T47D (cell line): ENCODE measurements at regions not wholly inside any gene's neighbourhood (a gene's known extent, or its start where the extent isn't known, plus 50 kb on each side); places are given as distances from the start of the nearest gene placed in this dataset.

Experiments
- DNase-seq, 2 experiments: peaks; one replicate each; pipeline versions ENCODE4 v3.0.0 to v3.0.0-alpha.2; 2011 to 2012; ENCODE audit warnings: low read depth in 1 of 2, low spot score in 1 of 2
- JUND ChIP-seq: IDR thresholded peaks from 2 replicates; pipeline ENCODE4 v1.6.1; 2012; ENCODE audit warnings: low read depth
- in situ Hi-C: cut with HindIII; loops from 2 replicates; pipeline ENCODE4 v1.10.0; 2016; ENCODE audit warnings: low sequenced_read_pairs, low pct_unique_long_range_greater_than_20kb

GRCh38 chr4:116500225-116500624, 585.2 kb downstream of the TRAM1L1 start:
- in situ Hi-C loops, result no loop called here
- TF ChIP-seq JUND, result no peak
- DNase-seq, result no peak

- DNase-seq, result no peak
- in situ Hi-C loops, result no loop called here
- no peak for TF ChIP-seq JUND
Measured at GRCh38 chr4:116489739-116490138, 595.6 kb downstream of the TRAM1L1 start.

GRCh38 chr4:116486401-116486800, 599.0 kb downstream of the TRAM1L1 start:
- in situ Hi-C loops, result no loop called here
- no peak for TF ChIP-seq JUND
- DNase-seq, result no peak

- no peak for TF ChIP-seq JUND
- DNase-seq, result no peak
- in situ Hi-C loops, result no loop called here
Measured at GRCh38 chr4:116480546-116480945, 604.8 kb downstream of the TRAM1L1 start.

GRCh38 chr4:116478343-116478742, 607.0 kb downstream of the TRAM1L1 start:
- TF ChIP-seq JUND, result no peak
- DNase-seq, result no peak
- in situ Hi-C loops, result no loop called here

- in situ Hi-C loops, result no loop called here
- no peak for TF ChIP-seq JUND
- DNase-seq, result no peak
Measured at GRCh38 chr4:116469582-116469981, 615.8 kb downstream of the TRAM1L1 start.

GRCh38 chr4:116453127-116453526, 632.2 kb downstream of the TRAM1L1 start:
- no peak for DNase-seq

GRCh38 chr4:116449764-116450163, 635.6 kb downstream of the TRAM1L1 start:
- in situ Hi-C loops, result no loop called here
- no peak for DNase-seq

More at GRCh38 chr4:116453127-116453526, 632.2 kb downstream of the TRAM1L1 start:
- TF ChIP-seq JUND, result no peak
- in situ Hi-C loops, result no loop called here

GRCh38 chr4:116444117-116444516, 641.3 kb downstream of the TRAM1L1 start:
- in situ Hi-C loops, result no loop called here
- no peak for TF ChIP-seq JUND
- DNase-seq, result no peak

More at GRCh38 chr4:116449764-116450163, 635.6 kb downstream of the TRAM1L1 start:
- TF ChIP-seq JUND, result no peak

- DNase-seq, result no peak
- TF ChIP-seq JUND, result no peak
- in situ Hi-C loops, result no loop called here
Measured at GRCh38 chr4:116438981-116439729, 646.2 kb downstream of the TRAM1L1 start.

GRCh38 chr4:116438417-116438816, 647.0 kb downstream of the TRAM1L1 start:
- DNase-seq, result no peak
- TF ChIP-seq JUND, result no peak

GRCh38 chr4:116427666-116428065, 657.7 kb downstream of the TRAM1L1 start:
- no peak for DNase-seq
- in situ Hi-C loops, result no loop called here
- TF ChIP-seq JUND, result no peak

More at GRCh38 chr4:116438417-116438816, 647.0 kb downstream of the TRAM1L1 start:
- in situ Hi-C loops, result no loop called here

GRCh38 chr4:116413222-116413621, 672.2 kb downstream of the TRAM1L1 start:
- in situ Hi-C loops, result no loop called here
- no peak for DNase-seq
- no peak for TF ChIP-seq JUND

GRCh38 chr4:116401293-116401692, 684.1 kb downstream of the TRAM1L1 start:
- in situ Hi-C loops, result no loop called here
- TF ChIP-seq JUND, result no peak
- DNase-seq, result no peak
